HG02798 (cell line): ENCODE measurements at regions not wholly inside any gene's neighbourhood (a gene's known extent, or its start where the extent isn't known, plus 50 kb on each side); places are given as distances from the start of the nearest gene placed in this dataset.

Source experiments
- ATAC-seq: cut with Tn5 transposase; IDR thresholded peaks from one replicate; pipeline ENCODE4 v1.9.1; 2021; ENCODE audit warnings: mild to moderate bottlenecking; ENCODE audit not compliant: unreplicated experiment, poor library complexity

GRCh38 chr3:127484601-127485388 lies 105.7 kb downstream of the TPRA1 start:
- no peak for ATAC-seq

GRCh38 chr3:127483902-127484591 lies 106.5 kb downstream of the TPRA1 start:
- peak; percentile 79 for ATAC-seq

- no peak for ATAC-seq
These were observed 107.4 kb downstream of the TPRA1 start for GRCh38 chr3:127483005-127483641.

DNA sequence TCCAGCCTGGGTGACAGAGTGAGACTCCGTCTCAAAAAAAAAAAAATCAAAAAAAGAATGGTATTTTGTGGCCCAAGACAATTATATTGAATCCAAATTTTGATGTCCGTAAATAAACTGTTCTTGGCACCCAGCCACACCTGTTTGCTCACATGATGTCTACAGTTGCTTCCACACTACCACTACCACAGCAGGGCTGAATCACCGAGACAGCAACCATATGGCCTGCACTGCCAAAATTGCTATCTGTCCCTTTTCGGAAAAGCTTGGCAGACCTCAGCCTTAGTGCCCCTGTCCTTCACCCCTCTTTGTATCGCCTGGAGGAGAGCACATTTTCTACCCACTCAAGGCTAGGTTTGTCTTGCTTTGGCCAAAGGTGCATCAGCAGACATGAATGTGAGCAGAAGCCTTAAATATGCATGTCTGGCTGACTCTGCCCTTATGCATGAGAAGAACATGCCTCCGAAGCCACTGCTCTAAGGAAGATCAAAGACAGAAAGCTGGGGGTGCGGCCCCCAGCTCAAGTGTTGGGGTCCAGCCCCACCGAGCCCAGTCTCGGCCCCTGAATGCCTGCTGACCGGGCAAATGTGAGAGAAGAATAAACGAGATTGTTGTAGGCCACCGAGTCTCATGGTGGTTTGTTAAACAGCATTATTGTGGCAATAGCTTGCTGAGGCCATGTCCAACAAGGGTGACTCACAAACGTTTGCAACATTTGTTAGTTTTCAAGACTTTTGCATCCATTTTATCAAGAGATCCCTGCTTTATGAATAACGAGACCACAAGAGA lies 108.1 kb downstream of the TPRA1 start:
- no peak for ATAC-seq

DNA sequence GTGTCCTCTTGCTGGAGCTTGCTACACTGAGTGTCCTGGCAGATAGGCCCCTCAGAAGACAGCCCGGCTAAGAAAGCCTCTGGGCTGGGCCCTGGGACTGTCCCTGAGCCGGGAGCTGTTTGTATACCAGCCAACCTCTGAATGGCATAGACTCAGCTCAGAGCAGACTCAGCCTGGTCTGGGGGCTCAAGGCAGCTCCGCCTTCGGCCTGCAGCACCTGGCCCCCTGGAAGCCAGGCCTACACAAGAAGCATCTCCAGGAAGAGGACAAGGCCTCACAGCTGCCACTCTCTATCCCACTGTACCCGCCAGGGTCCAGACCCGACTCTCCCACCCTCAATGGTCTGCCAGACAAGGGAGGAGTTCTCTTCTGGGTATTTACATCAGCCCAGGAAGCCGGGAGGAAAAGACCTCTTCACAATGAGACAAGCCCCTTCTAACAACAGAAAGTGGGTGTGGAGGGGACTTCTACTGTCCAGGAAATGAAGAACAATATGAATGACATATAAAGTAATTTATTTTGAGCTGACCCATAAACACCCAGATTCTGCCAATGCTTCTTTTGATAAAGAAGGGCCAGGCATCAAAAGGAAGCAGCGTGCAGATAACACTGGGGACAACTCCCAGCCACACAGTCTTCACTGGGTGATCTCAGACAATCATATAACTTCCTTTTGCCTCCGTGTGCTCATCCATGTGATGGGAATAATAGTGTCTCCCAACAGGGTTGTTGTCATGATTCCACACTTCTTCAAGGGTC lies 110.2 kb downstream of the TPRA1 start:
- ATAC-seq = no peak

- no peak for ATAC-seq
These were observed 111.1 kb downstream of the TPRA1 start for GRCh38 chr3:127479449-127479848.

DNA sequence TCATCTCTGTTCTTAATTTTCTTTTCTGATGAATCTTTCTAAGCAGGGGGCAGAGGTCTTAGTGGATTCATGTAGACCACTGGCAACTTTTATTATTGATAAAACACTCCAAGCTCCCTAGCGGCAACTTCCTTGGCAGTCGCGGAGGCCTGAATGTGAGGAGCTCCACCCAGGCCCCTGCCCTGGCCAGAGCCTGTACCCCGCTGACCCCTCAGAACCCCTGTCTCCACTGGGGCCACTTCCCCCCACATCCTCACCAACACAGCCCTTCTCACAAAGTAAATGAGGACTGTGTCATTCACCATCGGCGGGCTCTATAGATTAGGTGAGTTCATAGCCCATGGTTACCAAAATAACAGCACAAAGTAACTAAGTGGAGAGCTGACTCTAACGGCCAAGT lies 111.6 kb downstream of the TPRA1 start:
- no peak for ATAC-seq

DNA sequence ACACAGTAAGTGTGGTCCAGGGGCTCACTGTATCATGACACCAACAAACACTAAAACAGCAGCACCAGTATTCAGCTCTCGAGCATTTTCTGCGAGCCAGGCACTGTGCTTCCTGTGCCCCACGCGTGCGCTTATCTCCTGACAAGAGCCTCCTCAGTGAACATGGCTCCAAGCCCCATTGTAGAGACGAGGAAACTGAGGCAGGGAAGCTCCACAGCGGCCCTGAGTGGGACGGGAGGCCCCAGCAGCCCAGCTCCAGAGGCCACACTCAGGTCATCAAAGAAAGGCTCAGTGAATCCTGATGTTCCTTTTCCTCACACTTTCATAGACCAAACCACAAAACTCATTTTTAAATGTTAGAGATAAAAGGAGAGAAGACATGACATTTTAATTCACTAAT lies 113.1 kb downstream of the TPRA1 start:
- ATAC-seq = no peak

DNA sequence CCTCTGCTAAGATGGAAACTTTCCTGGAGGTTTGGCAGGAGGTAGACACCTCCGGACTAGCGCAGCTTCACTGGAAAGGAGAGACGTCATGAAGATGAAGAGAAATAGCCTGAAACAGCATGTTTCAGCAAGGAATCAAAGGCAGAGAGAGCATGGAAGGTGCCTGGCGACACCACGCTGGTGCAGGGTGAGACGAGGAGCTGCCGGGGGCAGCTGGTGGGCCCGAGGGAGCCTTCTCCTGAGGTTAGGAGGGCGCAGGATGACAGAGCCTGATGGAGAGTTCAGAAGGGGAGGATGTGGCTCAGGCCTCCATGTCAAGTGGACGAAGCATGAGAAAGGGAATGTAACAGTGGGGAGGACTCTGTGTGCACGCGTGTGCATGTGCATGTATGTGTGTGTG lies 113.6 kb downstream of the TPRA1 start:
- no peak for ATAC-seq

DNA sequence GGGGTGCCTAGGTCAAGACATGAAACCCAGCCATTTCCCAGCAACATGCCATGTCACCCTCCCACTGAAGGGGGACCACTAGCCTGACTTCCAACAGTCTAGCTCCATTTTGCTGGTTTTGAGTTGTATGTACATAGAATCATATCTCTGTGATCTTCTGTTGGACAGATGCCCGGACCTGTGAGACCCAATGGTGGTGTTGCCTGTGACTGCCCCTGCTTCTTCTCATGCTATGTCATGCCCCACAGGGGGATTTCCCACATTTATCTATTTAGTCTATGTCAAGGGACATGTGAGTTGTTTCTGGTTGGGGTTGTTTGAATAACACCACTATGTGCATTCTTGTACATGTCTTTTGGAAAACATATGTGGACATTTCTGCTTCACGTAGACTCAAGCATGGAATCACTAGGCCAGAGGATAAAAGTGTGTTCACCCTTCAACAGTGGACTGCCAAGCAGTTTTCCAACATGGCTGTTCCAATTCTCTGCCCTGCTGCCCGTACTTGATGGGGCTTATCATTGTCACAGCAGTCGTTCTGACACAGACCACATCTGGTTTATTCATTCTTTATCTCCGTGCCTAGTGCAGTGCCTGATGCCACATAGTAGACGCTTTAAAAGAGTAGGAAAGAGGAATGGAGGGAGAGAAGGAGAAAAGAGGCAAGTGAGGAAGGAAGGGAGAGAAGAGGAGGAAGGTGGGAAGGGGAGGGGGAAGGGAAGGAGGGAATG lies 114.4 kb downstream of the TPRA1 start:
- ATAC-seq = no peak

GRCh38 chr3:127475391-127475790 lies 115.1 kb downstream of the TPRA1 start:
- ATAC-seq = no peak

- no peak for ATAC-seq
These were observed 117.1 kb downstream of the TPRA1 start for GRCh38 chr3:127473244-127474024.

DNA sequence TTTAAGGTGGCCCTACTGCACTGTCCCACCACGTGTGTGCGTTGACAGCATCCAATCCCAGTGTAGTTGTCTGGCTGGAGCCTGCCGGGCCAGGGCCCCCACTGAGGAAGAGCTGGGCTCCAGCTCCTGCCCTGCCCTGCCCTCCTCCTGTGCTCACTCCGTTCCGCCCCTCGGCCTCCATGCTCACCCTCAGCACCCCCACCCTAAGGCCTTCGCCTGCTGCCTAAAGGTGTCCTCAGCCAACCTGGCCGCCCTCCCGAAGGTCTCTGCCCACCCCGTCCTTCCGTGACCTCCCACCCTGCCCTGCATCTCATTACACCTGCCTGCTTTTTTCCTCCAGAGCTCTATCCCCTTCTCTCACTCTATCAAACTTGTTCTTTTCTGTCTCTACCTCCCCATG lies 118.0 kb downstream of the TPRA1 start:
- no peak for ATAC-seq

DNA sequence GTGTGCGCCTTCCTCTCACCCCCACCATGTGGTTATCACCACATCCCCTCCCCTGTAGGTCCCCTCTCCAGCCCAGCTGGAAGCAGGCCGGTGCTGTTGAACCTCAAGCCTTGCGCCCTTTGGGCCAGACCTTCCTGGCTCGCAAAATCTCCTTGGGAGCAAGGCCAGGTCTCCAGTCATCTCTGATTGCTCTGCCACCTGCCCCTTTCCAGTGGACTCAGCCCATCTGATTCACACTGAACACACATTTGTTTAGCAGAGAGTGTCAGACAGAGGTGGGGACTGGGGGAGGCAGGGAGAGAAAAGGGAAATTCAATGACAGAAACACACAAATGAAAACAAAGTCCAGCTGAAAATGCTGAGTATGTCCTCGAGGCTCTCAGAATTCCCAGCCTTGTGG lies 119.4 kb downstream of the TPRA1 start:
- no peak for ATAC-seq

DNA sequence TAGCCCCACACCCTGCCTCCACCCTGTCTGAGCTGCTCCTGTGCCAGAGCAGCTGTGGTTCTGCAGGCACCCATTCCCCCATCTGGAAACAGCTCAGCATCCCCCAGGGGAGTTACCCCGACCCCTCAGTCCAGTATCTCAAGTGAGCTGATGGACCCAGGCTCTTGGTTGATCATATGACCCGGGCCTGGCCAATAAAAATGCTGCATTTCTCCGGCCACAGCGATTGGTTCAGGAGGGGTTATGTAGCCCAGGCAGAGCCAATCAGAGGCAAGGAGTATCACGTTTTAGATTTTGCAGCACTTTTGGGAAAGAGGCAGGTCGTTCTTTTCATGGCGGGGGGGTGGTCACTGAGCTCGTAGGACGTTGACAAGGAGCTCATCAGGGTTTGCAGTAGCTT lies 120.8 kb downstream of the TPRA1 start:
- no peak for ATAC-seq

GRCh38 chr3:127467391-127467790 lies 123.1 kb downstream of the TPRA1 start:
- ATAC-seq = no peak

GRCh38 chr3:127464642-127465041 lies 125.9 kb downstream of the TPRA1 start:
- no peak for ATAC-seq

DNA sequence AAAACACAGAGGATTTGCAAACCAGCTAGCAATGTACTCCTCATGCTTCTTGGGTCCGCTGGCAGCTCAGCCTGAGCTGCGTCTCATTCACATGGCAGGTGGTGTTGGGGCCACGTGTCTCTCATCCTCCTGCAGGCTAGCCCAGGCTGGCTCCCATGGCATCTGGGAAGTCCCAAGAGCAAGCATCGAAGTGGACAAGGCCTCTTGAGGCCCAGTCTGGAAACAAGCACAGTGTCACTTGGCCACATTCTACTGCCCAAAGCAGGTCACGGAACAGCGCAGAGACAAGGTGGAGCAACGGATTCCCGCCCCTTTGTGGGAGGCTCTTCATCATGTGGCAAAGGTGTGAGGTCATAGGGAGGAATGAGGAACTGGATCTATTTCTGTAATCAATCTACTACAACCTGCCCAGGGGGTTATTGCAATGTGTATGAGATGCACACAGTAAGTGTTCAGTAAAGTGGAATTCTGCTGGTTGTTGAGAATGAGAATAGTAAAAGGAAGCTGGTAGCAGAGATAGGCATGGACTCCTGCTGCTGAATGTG lies 128.3 kb downstream of the TPRA1 start:
- ATAC-seq = no peak
